Head of caudate nucleus (tissue), 42 donors: ENCODE measurements at regions not wholly inside any gene's neighbourhood (a gene's known extent, or its start where the extent isn't known, plus 50 kb on each side); places are given as distances from the start of the nearest gene placed in this dataset.

Source experiments
- DNase-seq, 42 donors: peaks; one replicate each; pipeline versions ENCODE4 v3.0.0 to v3.0.0-alpha.2; 2020 to 2021; ENCODE audit warnings: mixed read lengths in 7 of 42
- intact Hi-C: fragments of 100-400 bp; cut with DNase I; formaldehyde crosslinking; loops from one replicate; pipeline ENCODE4 v1.15.0; 2022

- intact Hi-C loops, result no loop called here
Measured at GRCh38 chr11:69956669-69957190, 121.4 kb upstream of the ANO1 start.

GRCh38 chr11:69957849-69958248 lies 120.3 kb upstream of the ANO1 start:
- intact Hi-C loops, result no loop called here
- DNase-seq, result no peak

More at GRCh38 chr11:69956669-69957190, 121.4 kb upstream of the ANO1 start:
- DNase-seq, result no peak

GRCh38 chr11:69958308-69958707 lies 119.8 kb upstream of the ANO1 start:
- intact Hi-C loops, result no loop called here
- DNase-seq, result no peak

- intact Hi-C loops, result no loop called here
- DNase-seq, result no peak
Measured at GRCh38 chr11:69959461-69959860, 118.7 kb upstream of the ANO1 start.

GRCh38 chr11:69961738-69962137 lies 116.4 kb upstream of the ANO1 start:
- intact Hi-C loops, result no loop called here
- no peak for DNase-seq

GRCh38 chr11:69962152-69962551 lies 116.0 kb upstream of the ANO1 start:
- DNase-seq, result no peak
- intact Hi-C loops, result no loop called here

- intact Hi-C loops, result no loop called here
- DNase-seq, result no peak
Measured at GRCh38 chr11:69963533-69964246, 114.4 kb upstream of the ANO1 start.

GRCh38 chr11:69964247-69964643 lies 113.9 kb upstream of the ANO1 start:
- no peak for DNase-seq
- intact Hi-C loops, result no loop called here

- intact Hi-C loops, result no loop called here
- DNase-seq, result no peak
Measured at GRCh38 chr11:69965821-69966582, 112.1 kb upstream of the ANO1 start.

GRCh38 chr11:69966583-69966835 lies 111.6 kb upstream of the ANO1 start:
- no peak for DNase-seq
- intact Hi-C loops, result no loop called here

- intact Hi-C loops, result no loop called here
Measured at GRCh38 chr11:69966910-69967483, 111.1 kb upstream of the ANO1 start.

GRCh38 chr11:69967484-69967883 lies 110.6 kb upstream of the ANO1 start:
- DNase-seq, result no peak
- intact Hi-C loops, result no loop called here

More at GRCh38 chr11:69966910-69967483, 111.1 kb upstream of the ANO1 start:
- DNase-seq, result no peak

GRCh38 chr11:69968396-69969347 lies 109.4 kb upstream of the ANO1 start:
- DNase-seq, result no peak
- intact Hi-C loops, result no loop called here

- intact Hi-C loops, result no loop called here
- no peak for DNase-seq
Measured at GRCh38 chr11:69969890-69970784, 108.0 kb upstream of the ANO1 start.

GRCh38 chr11:69970785-69971535 lies 107.2 kb upstream of the ANO1 start:
- no peak for DNase-seq
- intact Hi-C loops, result no loop called here

- no peak for DNase-seq
- intact Hi-C loops, result no loop called here
Measured at GRCh38 chr11:69971741-69972140, 106.4 kb upstream of the ANO1 start.

- intact Hi-C loops, result no loop called here
- DNase-seq, result no peak
Measured at GRCh38 chr11:69972351-69972802, 105.7 kb upstream of the ANO1 start.

- intact Hi-C loops, result no loop called here
- DNase-seq, result no peak
Measured at GRCh38 chr11:69974528-69974927, 103.6 kb upstream of the ANO1 start.
